Tibial nerve (tissue), 4 donors: ENCODE measurements at regions not wholly inside any gene's neighbourhood (a gene's known extent, or its start where the extent isn't known, plus 50 kb on each side); places are given as distances from the start of the nearest gene placed in this dataset.

Experiments used
- CTCF ChIP-seq, 5 experiments: fragments of 200-600 bp in 3 of 5; fragments of 450-650 bp in 2 of 5; sonication (generic) in 3 of 5; IDR thresholded peaks; one replicate each; pipeline ENCODE4 v1.5.1; 2016 to 2019; ENCODE audit warnings: antibody characterized with exemption in 5 of 5, mild to moderate bottlenecking in 3 of 5, moderate library complexity in 2 of 5
- EP300 ChIP-seq, 2 donors: sonication (generic); formaldehyde crosslinking; IDR thresholded peaks; one replicate each; pipeline ENCODE4 v1.6.1; 2017; ENCODE audit warnings: antibody characterized with exemption in 2 of 2, mild to moderate bottlenecking in 1 of 2
- POLR2A ChIP-seq, 2 donors: fragments of 450-650 bp; IDR thresholded peaks; one replicate each; pipeline ENCODE4 v1.6.1; 2017; ENCODE audit warnings: antibody characterized with exemption in 2 of 2, mild to moderate bottlenecking in 2 of 2, moderate library complexity in 2 of 2

GRCh38 chr5:27497491-27497890 lies 459.1 kb upstream of the CDH9 start:
- TF ChIP-seq CTCF (IDR thresholded peaks at IDR 0.05) (no peak), POLR2A (IDR thresholded peaks at IDR 0.05) (no peak), EP300 (IDR thresholded peaks at IDR 0.05) (no peak)
